ENCODE measurements at regions not wholly inside any gene's neighbourhood (a gene's known extent, or its start where the extent isn't known, plus 50 kb on each side); places are given as distances from the start of the nearest gene placed in this dataset.

DNA sequence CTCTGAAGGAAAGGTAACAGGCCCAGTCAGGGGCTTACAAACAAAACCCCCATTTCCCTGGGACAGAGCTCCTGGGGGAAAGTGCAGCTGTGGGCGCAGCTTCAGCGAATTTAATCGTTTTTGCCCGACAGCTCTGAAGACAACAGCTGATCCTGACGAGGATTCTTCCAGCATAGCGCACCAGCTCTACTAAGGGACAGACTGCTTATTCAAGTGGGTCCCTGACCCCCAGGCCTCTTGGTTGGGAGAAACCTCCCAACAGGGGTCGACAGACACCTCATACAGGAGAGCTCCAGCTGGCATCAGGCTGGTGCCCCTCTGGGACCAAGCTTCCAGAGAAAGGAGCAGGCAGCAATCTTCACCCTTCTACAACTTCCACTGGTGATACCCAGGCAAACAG, 486.7 kb downstream of the PRR32 start:
- no peak for FAIRE-seq
- POLR2A ChIA-PET (ENCODE audit: partially characterized antibody) = no interaction called here
- WGBS, 2 experiments (ENCODE audit: extremely low coverage in 1 of 2, insufficient coverage in 1 of 2, insufficient read length in 1 of 2, insufficient replicate concordance in 2 of 2, low coverage in 1 of 2, low lambda C conversion rate in 2 of 2, missing lambda C conversion rate in 1 of 2) = 96% methylated on average over 7 of the region's 7 CpGs; no CpG with 5 or more reads in 1 of the 2 experiments
- TF ChIP-seq, protein P1, sequence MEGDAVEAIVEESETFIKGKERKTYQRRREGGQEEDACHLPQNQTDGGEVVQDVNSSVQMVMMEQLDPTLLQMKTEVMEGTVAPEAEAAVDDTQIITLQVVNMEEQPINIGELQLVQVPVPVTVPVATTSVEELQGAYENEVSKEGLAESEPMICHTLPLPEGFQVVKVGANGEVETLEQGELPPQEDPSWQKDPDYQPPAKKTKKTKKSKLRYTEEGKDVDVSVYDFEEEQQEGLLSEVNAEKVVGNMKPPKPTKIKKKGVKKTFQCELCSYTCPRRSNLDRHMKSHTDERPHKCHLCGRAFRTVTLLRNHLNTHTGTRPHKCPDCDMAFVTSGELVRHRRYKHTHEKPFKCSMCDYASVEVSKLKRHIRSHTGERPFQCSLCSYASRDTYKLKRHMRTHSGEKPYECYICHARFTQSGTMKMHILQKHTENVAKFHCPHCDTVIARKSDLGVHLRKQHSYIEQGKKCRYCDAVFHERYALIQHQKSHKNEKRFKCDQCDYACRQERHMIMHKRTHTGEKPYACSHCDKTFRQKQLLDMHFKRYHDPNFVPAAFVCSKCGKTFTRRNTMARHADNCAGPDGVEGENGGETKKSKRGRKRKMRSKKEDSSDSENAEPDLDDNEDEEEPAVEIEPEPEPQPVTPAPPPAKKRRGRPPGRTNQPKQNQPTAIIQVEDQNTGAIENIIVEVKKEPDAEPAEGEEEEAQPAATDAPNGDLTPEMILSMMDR (IDR thresholded peaks at IDR 0.05; ENCODE audit: control extremely low read depth in 1 of 3, insufficient read depth in 1 of 3, low read depth in 1 of 3, low read length in 3 of 3) = no peak
- no peak for TF ChIP-seq BACH1 (IDR thresholded peaks at IDR 0.05; ENCODE audit: low read length)
- TF ChIP-seq CHD1 (IDR thresholded peaks at IDR 0.05; ENCODE audit: low read depth, low read length) = no peak
- no peak for TF ChIP-seq ASH2L (IDR thresholded peaks at IDR 0.05; ENCODE audit: low read length)
- TF ChIP-seq CREB1 (IDR thresholded peaks at IDR 0.05) = no peak
- TF ChIP-seq CHD2 (IDR thresholded peaks at IDR 0.05; ENCODE audit: low read length) = no peak
- TF ChIP-seq NANOG (IDR thresholded peaks at IDR 0.05; ENCODE audit: insufficient read depth, low read depth, low read length, poor library complexity, severe bottlenecking) = no peak
- TF ChIP-seq, protein P2, sequence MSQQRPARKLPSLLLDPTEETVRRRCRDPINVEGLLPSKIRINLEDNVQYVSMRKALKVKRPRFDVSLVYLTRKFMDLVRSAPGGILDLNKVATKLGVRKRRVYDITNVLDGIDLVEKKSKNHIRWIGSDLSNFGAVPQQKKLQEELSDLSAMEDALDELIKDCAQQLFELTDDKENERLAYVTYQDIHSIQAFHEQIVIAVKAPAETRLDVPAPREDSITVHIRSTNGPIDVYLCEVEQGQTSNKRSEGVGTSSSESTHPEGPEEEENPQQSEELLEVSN (IDR thresholded peaks at IDR 0.05) = no peak
- no peak for TF ChIP-seq BRCA1 (IDR thresholded peaks at IDR 0.05; ENCODE audit: low read depth, low read length)
- no peak for TF ChIP-seq CBX8 (IDR thresholded peaks at IDR 0.05; ENCODE audit: borderline replicate concordance, low read depth, low read length)
- TF ChIP-seq HDAC6 (IDR thresholded peaks at IDR 0.05; ENCODE audit: low read depth, low read length) = no peak
- no peak for TF ChIP-seq TCF12 (IDR thresholded peaks at IDR 0.05; ENCODE audit: low read depth, low read length)
- no peak for TF ChIP-seq SIX5 (IDR thresholded peaks at IDR 0.05; ENCODE audit: low read depth, low read length)

More for the DNA sequence above, 486.7 kb downstream of the PRR32 start:
- no peak overlapping the region for H3K56ac ChIP-seq (replicated peaks; ENCODE audit: insufficient read length, low read depth, low read length)
- no peak overlapping the region for H2BK20ac ChIP-seq (ENCODE audit: low read length)
- H2BK120ac ChIP-seq (replicated peaks; ENCODE audit: low read depth, low read length) = no peak overlapping the region
- no peak overlapping the region for H4K8ac ChIP-seq (ENCODE audit: extremely low read depth, insufficient read depth, low read length)
- no peak overlapping the region for H2BK5ac ChIP-seq (ENCODE audit: low read depth, low read length)
- no peak overlapping the region for H2BK15ac ChIP-seq (ENCODE audit: low read length)
- H3K9ac ChIP-seq (replicated peaks in 1 of 4; ENCODE audit: extremely low read depth in 1 of 4, low read depth in 3 of 4, low read length in 3 of 4) = no peak overlapping the region
- no peak overlapping the region for H4K5ac ChIP-seq (ENCODE audit: insufficient read length, low read depth, low read length)
- no peak overlapping the region for H2BK12ac ChIP-seq (ENCODE audit: low read depth, low read length)
- no peak overlapping the region for H3K4me2 ChIP-seq (ENCODE audit: insufficient read depth in 1 of 2, low read depth in 2 of 2, low read length in 2 of 2)
- H3K27me3 ChIP-seq (replicated peaks in 1 of 4; ENCODE audit: control insufficient read depth in 3 of 4, extremely low read depth in 1 of 4, insufficient read depth in 3 of 4, low read length in 3 of 4) = no peaks in the 10 kb centered on the region
- no peak overlapping the region for H2AFZ ChIP-seq (ENCODE audit: low read length)
- no peak for DNase-seq (ENCODE audit: low read depth in 1 of 2, low spot score in 2 of 2)
- H3K4me1 ChIP-seq (replicated peaks in 1 of 4; ENCODE audit: control insufficient read depth in 3 of 4, insufficient read depth in 4 of 4, low read length in 3 of 4) = no peaks in the 10 kb centered on the region
- H4K91ac ChIP-seq (replicated peaks; ENCODE audit: insufficient read length, low read length) = no peak overlapping the region
- H3K4ac ChIP-seq (replicated peaks; ENCODE audit: insufficient read length, low read depth, low read length) = no peak overlapping the region
- no peaks in the 10 kb centered on the region for H3K79me1 ChIP-seq (ENCODE audit: low read depth, low read length)
- no peaks in the 10 kb centered on the region for H3K36me3 ChIP-seq (ENCODE audit: control insufficient read depth in 2 of 4, insufficient read depth in 4 of 4, low read length in 3 of 4)
- H3K27ac ChIP-seq (ENCODE audit: low read depth, low read length) = no peak overlapping the region
- H3K9me3 ChIP-seq (ENCODE audit: insufficient read depth in 2 of 2, low read depth in 1 of 2, low read length in 1 of 2) = no peaks in the 10 kb centered on the region
- no peaks in the 10 kb centered on the region for H3K23me2 ChIP-seq (ENCODE audit: low read depth, low read length)
- CTCF ChIA-PET (ENCODE audit: partially characterized antibody) = no interaction called here
- H3K18ac ChIP-seq (ENCODE audit: extremely low read depth, low read length) = no peak overlapping the region
- H3K14ac ChIP-seq (ENCODE audit: insufficient read length) = no peak overlapping the region
- H3K79me2 ChIP-seq (ENCODE audit: control insufficient read depth in 1 of 2, insufficient read depth in 2 of 2, low read length in 2 of 2) = no peaks in the 10 kb centered on the region
- H3K4me3 ChIP-seq (ENCODE audit: extremely low read depth in 1 of 4, insufficient read depth in 2 of 4, low read depth in 3 of 4, low read length in 4 of 4) = no peak overlapping the region
- H4K20me1 ChIP-seq (replicated peaks in 1 of 2; ENCODE audit: control insufficient read depth in 1 of 2, insufficient read depth in 2 of 2, low read length in 2 of 2) = no peaks in the 10 kb centered on the region
- H2AK5ac ChIP-seq (ENCODE audit: low read depth, low read length) = no peak overlapping the region
- H3K23ac ChIP-seq (ENCODE audit: insufficient read length) = no peak overlapping the region

Measured in H1 (cell line).